Loucy (cell line): ENCODE measurements at regions not wholly inside any gene's neighbourhood (a gene's known extent, or its start where the extent isn't known, plus 50 kb on each side); places are given as distances from the start of the nearest gene placed in this dataset.
A peak's percentile ranks its signal among the peaks of the same experiment; 100 is the strongest.

Experiments used
- H2AFZ ChIP-seq: fragments of 200-600 bp; sonication (generic); 2 replicates; pipeline ENCODE4 v1.6.0; 2016; ENCODE audit warnings: antibody characterized with exemption, mild to moderate bottlenecking, low read length, moderate library complexity
- H3F3A ChIP-seq: fragments of 200-600 bp; 2 replicates; pipeline ENCODE4 v1.6.0; 2016; ENCODE audit warnings: antibody characterized with exemption, low read depth, mild to moderate bottlenecking
- H3K27me3 ChIP-seq: fragments of 200-600 bp; sonication (generic); 2 replicates; pipeline ENCODE4 v1.6.1; 2014; ENCODE audit warnings: low read length, mild to moderate bottlenecking; ENCODE audit not compliant: insufficient read depth, poor library complexity, severe bottlenecking
- H3K36me3 ChIP-seq: fragments of 200-600 bp; sonication (generic); 2 replicates; pipeline ENCODE4 v1.6.1; 2016; ENCODE audit warnings: low read length; ENCODE audit not compliant: insufficient read depth
- H3K4me1 ChIP-seq: fragments of 200-600 bp; sonication (generic); 2 replicates; pipeline ENCODE4 v1.5.1; 2014; ENCODE audit warnings: low read length, mild to moderate bottlenecking; ENCODE audit not compliant: insufficient read depth, poor library complexity, severe bottlenecking
- H3K4me2 ChIP-seq: fragments of 200-600 bp; sonication (generic); 2 replicates; pipeline ENCODE4 v1.6.0; 2014; ENCODE audit warnings: antibody characterized with exemption, low read length, low read depth, mild to moderate bottlenecking; ENCODE audit not compliant: poor library complexity, severe bottlenecking
- H3K4me3 ChIP-seq: fragments of 200-600 bp; sonication (generic); 2 replicates; pipeline ENCODE4 v1.5.1; 2014; ENCODE audit warnings: low read length, mild to moderate bottlenecking, mixed read lengths; ENCODE audit not compliant: poor library complexity, severe bottlenecking
- H3K79me2 ChIP-seq: fragments of 200-600 bp; sonication (generic); 2 replicates; pipeline ENCODE4 v1.6.1; 2014; ENCODE audit warnings: low read length; ENCODE audit not compliant: insufficient read depth
- H3K9ac ChIP-seq: fragments of 200-600 bp; sonication (generic); 2 replicates; pipeline ENCODE4 v1.6.0; 2014; ENCODE audit warnings: mild to moderate bottlenecking, low read depth, low read length, moderate library complexity; ENCODE audit not compliant: poor library complexity, severe bottlenecking
- H3K9me2 ChIP-seq: fragments of 200-600 bp; sonication (generic); replicated peaks from 2 replicates; pipeline ENCODE4 v1.6.1; 2016; ENCODE audit warnings: low read depth, low read length, mixed read lengths
- H3K9me3 ChIP-seq: fragments of 200-600 bp; sonication (generic); 2 replicates; pipeline ENCODE4 v1.6.1; 2014; ENCODE audit warnings: mild to moderate bottlenecking, antibody characterized with exemption, low read length, low read depth; ENCODE audit not compliant: insufficient read depth
- H4K20me1 ChIP-seq: fragments of 200-600 bp; sonication (generic); 2 replicates; pipeline ENCODE4 v1.6.0; 2014; ENCODE audit warnings: antibody characterized with exemption, low read length, mild to moderate bottlenecking; ENCODE audit not compliant: insufficient read depth, poor library complexity, severe bottlenecking
- EZH2phosphoT487 ChIP-seq: fragments of 200-600 bp; IDR thresholded peaks from 2 replicates; pipeline ENCODE4 v1.6.1; 2018; ENCODE audit warnings: antibody characterized with exemption, mild to moderate bottlenecking, moderate library complexity, borderline replicate concordance
- TF ChIP-seq, protein P1 (sequence below): fragments of 200-600 bp; sonication (generic); conservative IDR thresholded peaks from 2 replicates; pipeline ENCODE4 v1.5.1; 2014; ENCODE audit warnings: mild to moderate bottlenecking, antibody characterized with exemption, low read length

DNA sequence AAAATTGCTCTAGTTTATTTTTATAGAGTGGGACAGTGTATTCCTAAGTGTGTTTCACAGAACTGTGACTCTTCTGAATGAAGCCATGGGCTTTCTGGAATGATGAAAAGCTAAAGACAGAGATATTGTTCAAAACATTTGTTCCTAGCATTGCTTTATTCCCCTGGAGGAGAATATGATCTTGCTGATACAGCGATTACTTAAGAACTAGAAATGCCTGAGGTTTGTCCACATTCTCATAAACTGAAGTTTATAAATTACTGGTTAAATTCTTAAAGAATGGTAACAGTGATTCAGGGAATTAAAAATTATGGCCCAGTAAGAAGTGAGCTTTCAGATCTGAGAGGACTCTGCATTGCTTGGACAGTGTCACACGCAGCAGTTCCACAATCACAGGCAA lies 690.3 kb downstream of the FAM181B start:
- H4K20me1 ChIP-seq, result no peaks in the 10 kb centered on the region
- no peaks in the 10 kb centered on the region for H3K27me3 ChIP-seq
- no peak overlapping the region for H3K9ac ChIP-seq
- H3K9me3 ChIP-seq, result no peaks in the 10 kb centered on the region; the same call in 1 of the 2 replicates
- no peaks in the 10 kb centered on the region for H3K4me1 ChIP-seq
- no peak overlapping the region for H3K4me3 ChIP-seq
- H3K79me2 ChIP-seq, result no peaks in the 10 kb centered on the region
- H3K36me3 ChIP-seq, result no peaks in the 10 kb centered on the region
- no peak overlapping the region for H3K4me2 ChIP-seq
- no peaks in the 10 kb centered on the region for H3K9me2 ChIP-seq
- TF ChIP-seq, protein P1, sequence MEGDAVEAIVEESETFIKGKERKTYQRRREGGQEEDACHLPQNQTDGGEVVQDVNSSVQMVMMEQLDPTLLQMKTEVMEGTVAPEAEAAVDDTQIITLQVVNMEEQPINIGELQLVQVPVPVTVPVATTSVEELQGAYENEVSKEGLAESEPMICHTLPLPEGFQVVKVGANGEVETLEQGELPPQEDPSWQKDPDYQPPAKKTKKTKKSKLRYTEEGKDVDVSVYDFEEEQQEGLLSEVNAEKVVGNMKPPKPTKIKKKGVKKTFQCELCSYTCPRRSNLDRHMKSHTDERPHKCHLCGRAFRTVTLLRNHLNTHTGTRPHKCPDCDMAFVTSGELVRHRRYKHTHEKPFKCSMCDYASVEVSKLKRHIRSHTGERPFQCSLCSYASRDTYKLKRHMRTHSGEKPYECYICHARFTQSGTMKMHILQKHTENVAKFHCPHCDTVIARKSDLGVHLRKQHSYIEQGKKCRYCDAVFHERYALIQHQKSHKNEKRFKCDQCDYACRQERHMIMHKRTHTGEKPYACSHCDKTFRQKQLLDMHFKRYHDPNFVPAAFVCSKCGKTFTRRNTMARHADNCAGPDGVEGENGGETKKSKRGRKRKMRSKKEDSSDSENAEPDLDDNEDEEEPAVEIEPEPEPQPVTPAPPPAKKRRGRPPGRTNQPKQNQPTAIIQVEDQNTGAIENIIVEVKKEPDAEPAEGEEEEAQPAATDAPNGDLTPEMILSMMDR, result no peak
- no peak for TF ChIP-seq EZH2phosphoT487
- H2AFZ ChIP-seq, result no peak overlapping the region
- H3F3A ChIP-seq, result no peaks in the 10 kb centered on the region

DNA sequence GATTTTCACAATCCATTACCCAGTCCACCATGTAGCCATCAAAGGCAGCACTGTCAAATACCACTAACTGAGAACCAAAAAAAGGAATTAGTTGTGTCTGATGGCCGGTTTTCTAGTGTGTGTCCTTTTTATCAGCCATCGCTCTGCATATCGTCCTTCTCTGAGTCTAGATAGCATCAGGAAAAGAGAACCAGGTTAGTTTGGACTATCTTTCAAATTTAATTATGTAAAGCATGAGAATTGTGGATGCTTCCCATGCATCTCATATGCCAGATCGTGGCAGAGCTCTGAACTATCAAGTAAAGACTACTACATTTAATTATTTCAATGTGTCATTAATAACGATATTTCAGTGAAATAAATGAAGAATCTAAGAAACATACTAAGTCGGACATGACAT lies 691.9 kb downstream of the FAM181B start:
- no peaks in the 10 kb centered on the region for H4K20me1 ChIP-seq
- no peaks in the 10 kb centered on the region for H3K9me3 ChIP-seq
- H3K79me2 ChIP-seq, result no peaks in the 10 kb centered on the region
- no peaks in the 10 kb centered on the region for H3K9me2 ChIP-seq
- H3K27me3 ChIP-seq, result no peaks in the 10 kb centered on the region
- no peak overlapping the region for H3K9ac ChIP-seq
- H3K4me1 ChIP-seq, result no peaks in the 10 kb centered on the region
- no peaks in the 10 kb centered on the region for H3K36me3 ChIP-seq
- TF ChIP-seq, protein P1, result no peak
- TF ChIP-seq EZH2phosphoT487, result no peak
- H3K4me3 ChIP-seq, result no peak overlapping the region
- H2AFZ ChIP-seq, result no peak overlapping the region
- no peak overlapping the region for H3K4me2 ChIP-seq
- no peaks in the 10 kb centered on the region for H3F3A ChIP-seq

- no peak overlapping the region for H3K9ac ChIP-seq
- H4K20me1 ChIP-seq, result no peaks in the 10 kb centered on the region
- no peaks in the 10 kb centered on the region for H3F3A ChIP-seq
- H3K27me3 ChIP-seq, result no peaks in the 10 kb centered on the region
- no peaks in the 10 kb centered on the region for H3K36me3 ChIP-seq
- no peak overlapping the region for H3K4me3 ChIP-seq
- H2AFZ ChIP-seq, result no peak overlapping the region
- no peak for TF ChIP-seq EZH2phosphoT487
- TF ChIP-seq, protein P1, result peak; percentile 29; the same call in 1 of the 2 replicates
- H3K4me1 ChIP-seq, result no peaks in the 10 kb centered on the region
- H3K9me3 ChIP-seq, result no peaks in the 10 kb centered on the region
- H3K79me2 ChIP-seq, result no peaks in the 10 kb centered on the region
- H3K4me2 ChIP-seq, result no peak overlapping the region
- H3K9me2 ChIP-seq, result no peaks in the 10 kb centered on the region
Measured at GRCh38 chr11:82038154-82038553, 695.5 kb downstream of the FAM181B start.
